Midbrain (tissue), 1 donor: ENCODE measurements at regions not wholly inside any gene's neighbourhood (a gene's known extent, or its start where the extent isn't known, plus 50 kb on each side); places are given as distances from the start of the nearest gene placed in this dataset.
"Not testable (repeated sequence)": the region's sequence is repeated elsewhere in the genome, so short reads cannot be mapped to it uniquely, and the experiment has no call there.

Experiments
- DNase-seq: peaks from one replicate; lab custom pipeline; 2025; lab: John Stamatoyannopoulos, UW

- not testable (repeated sequence) for DNase-seq
Observed at GRCh38 chr9:41623666-41624065, 434.5 kb upstream of the ZNG1F start.

- DNase-seq = not testable (repeated sequence)
Observed at GRCh38 chr9:41619254-41619653, 430.1 kb upstream of the ZNG1F start.

GRCh38 chr9:41606961-41607547 lies 417.9 kb upstream of the ZNG1F start:
- not testable (repeated sequence) for DNase-seq

GRCh38 chr9:41565572-41565971 lies 376.5 kb upstream of the ZNG1F start:
- not testable (repeated sequence) for DNase-seq
